ENCODE measurements at regions not wholly inside any gene's neighbourhood (a gene's known extent, or its start where the extent isn't known, plus 50 kb on each side); places are given as distances from the start of the nearest gene placed in this dataset.
"Not testable (repeated sequence)": the region's sequence is repeated elsewhere in the genome, so short reads cannot be mapped to it uniquely, and the experiment has no call there.

GRCh38 chr13:78976696-78977095 is 317.7 kb upstream of the OBI1 start:
- DNase-seq, result peak; percentile 71

- no peak for DNase-seq
Observed at GRCh38 chr13:78972561-78972960, 313.6 kb upstream of the OBI1 start.

GRCh38 chr13:78971355-78972025 is 312.5 kb upstream of the OBI1 start:
- DNase-seq, result no peak

DNA sequence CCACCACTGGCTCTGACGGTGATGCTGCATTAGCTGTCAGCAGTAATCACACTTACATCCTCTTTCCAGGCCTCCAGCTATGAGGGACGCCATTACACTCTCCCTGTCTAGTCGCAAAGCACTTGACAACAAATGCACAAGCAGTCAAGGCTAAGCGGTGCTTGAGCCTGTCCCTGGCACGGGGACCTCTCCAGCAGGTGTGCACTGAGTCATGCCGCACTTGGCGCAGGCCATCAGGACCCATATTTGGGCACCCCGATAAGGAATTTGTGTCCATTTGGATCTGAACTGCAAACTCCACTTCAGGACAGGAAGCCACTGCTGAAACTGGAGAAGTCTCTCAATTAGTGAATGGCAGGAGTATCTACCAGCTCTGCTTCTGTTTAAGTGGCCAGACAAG is 301.9 kb upstream of the OBI1 start:
- no peak for DNase-seq

GRCh38 chr13:78958006-78958405 is 299.1 kb upstream of the OBI1 start:
- DNase-seq, result no peak

- no peak for DNase-seq
Observed at GRCh38 chr13:78940455-78941130, 281.6 kb upstream of the OBI1 start.

GRCh38 chr13:78934336-78934735 is 275.4 kb upstream of the OBI1 start:
- no peak for DNase-seq

DNA sequence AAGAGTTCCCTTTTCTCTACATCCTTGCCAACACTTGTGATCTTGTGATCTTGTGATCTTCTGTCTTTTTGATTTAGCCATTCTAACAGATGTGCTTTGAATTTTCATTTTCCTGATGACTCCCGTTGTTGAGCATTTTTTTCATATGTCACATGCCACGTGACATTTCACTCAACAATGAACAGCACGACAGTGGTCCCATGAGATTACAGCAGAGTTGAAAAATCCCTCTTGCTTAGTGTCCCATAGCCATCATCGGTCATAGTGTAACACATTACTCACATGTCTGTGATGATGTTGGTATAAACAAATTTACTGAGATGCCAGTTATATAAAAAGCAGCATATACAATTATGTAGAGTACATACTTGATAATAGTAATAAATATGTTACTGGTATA is 256.1 kb upstream of the OBI1 start:
- DNase-seq, result peak; percentile 62

- DNase-seq, result no peak
Observed at GRCh38 chr13:78913656-78914055, 254.7 kb upstream of the OBI1 start.

DNA sequence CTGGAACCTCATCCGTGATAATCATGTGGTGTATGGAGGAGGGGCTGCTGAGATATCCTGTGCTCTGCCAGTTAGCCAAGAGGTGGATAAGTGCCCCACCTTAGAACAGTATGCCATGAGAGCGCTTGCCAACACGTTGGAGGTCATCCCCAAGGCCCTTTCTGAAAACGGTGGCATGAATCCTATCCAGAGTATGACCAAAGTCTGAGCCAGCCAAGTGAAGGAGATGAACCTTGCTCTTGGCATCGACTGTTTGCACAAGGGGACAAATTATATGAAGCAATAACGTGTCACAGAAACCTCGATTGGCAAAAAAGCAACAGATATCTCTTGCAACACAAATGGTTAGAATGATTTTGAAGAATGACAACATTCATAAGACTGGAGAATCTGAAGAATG is 251.2 kb upstream of the OBI1 start:
- DNase-seq, result no peak

DNA sequence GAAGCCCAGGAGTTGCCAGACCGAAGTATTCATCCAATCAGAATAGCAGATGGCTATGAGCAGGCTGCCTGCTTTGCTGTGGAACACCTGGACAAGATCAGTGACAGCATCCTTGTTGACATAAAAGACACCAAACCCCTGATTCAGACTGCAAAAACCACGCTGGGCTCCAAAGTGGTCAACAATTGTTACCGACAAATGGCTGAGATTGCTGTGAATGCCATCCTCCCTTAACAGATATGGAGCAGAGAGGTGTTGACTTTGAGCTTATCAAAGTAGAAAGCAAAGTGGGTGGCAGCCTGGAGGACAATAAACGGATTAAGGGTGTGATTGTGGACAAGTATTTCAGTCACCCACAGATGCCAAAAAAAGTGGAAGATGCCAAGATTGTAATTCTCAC is 250.3 kb upstream of the OBI1 start:
- DNase-seq, result peak; percentile 29

DNA sequence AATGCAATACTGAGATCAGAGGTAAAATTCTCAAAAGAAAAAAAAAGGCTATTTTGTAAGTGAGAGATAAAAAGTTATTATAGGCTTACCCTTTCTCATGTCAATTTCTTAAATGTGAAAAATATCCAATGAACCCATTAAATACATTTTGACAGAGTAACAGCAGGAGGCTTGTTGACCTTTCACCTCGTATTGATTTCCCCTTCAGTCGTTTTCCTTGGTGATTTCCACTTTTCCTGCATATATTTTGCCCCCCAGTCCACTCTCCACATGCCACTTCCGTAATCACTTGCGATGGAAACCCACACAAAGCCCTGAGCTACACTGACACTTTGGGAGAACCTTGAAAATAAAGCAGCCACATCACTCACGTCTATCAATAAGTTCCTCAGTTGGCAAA is 248.1 kb upstream of the OBI1 start:
- no peak for DNase-seq

- DNase-seq, result no peak
Observed at GRCh38 chr13:78897200-78897599, 238.2 kb upstream of the OBI1 start.

- DNase-seq, result no peak
Observed at GRCh38 chr13:78884571-78884970, 225.6 kb upstream of the OBI1 start.

- peak; percentile 88 for DNase-seq
Observed at GRCh38 chr13:78881751-78882150, 222.8 kb upstream of the OBI1 start.

GRCh38 chr13:78881054-78881453 is 222.1 kb upstream of the OBI1 start:
- peak; percentile 89 for DNase-seq

- no peak for DNase-seq
Observed at GRCh38 chr13:78876915-78877549, 218.1 kb upstream of the OBI1 start.

- peak; percentile 12 for DNase-seq
Observed at GRCh38 chr13:78875792-78876580, 217.0 kb upstream of the OBI1 start.

- no peak for DNase-seq
Observed at GRCh38 chr13:78868991-78869390, 210.0 kb upstream of the OBI1 start.

DNA sequence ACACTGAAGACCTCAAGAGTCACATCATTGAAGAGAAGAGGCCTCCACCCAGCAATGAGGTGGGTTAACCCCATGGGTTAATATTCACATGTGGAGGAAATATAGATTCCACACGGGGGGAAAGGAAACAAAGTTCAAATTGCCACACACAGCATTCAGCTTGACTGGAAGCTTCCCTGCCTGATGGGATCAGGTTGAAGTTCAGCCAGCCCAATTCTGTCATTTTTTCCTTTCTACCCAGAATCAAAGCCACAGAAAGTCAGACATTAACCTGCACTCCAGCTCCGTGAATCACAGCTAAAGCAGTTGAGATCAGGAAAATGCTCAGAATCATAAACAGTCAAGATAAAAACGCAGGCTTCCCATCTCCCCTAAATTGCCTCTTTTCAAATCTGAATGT is 208.7 kb upstream of the OBI1 start:
- no peak for DNase-seq

GRCh38 chr13:78866076-78866475 is 207.1 kb upstream of the OBI1 start:
- DNase-seq, result not testable (repeated sequence)

DNA sequence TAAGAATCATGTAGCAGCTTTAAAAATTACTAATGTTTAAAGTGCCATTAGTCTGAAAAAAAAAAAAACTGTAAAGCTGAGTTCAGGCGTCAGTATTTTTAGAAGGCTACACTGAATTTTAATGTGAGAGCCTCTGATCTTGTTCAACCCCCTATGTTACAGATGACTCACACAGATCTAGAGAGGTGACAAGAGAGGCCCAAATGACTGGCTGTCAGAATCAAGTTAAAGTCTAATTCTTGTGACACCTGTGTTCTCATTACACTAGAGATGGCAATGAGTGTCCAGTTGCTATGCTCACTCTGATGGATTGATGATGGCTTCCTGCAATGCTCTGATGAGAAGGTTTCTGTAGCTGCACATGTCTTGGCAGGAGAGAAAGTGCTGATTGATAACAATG is 203.5 kb upstream of the OBI1 start:
- peak; percentile 12 for DNase-seq

- no peak for DNase-seq
Observed at GRCh38 chr13:78852709-78853108, 193.8 kb upstream of the OBI1 start.

All from NCI-H2171 treated with DMSO at 0.1 percent for 48 hours (cell line).